SK-N-SH (cell line): ENCODE measurements at regions not wholly inside any gene's neighbourhood (a gene's known extent, or its start where the extent isn't known, plus 50 kb on each side); places are given as distances from the start of the nearest gene placed in this dataset.

Experiments
- EZH2phosphoT487 ChIP-seq: fragments of 200-600 bp; sonication (generic); IDR thresholded peaks from 2 replicates; pipeline ENCODE4 v1.6.1; 2017; ENCODE audit warnings: low read depth, mixed run types, mild to moderate bottlenecking, antibody characterized with exemption, moderate library complexity, borderline replicate concordance
- GABPA ChIP-seq: IDR thresholded peaks from 2 replicates; pipeline ENCODE4 v1.4.0; 2012; ENCODE audit warnings: low read depth, mild to moderate bottlenecking
- GATA2 ChIP-seq: sonication (generic); formaldehyde crosslinking; IDR thresholded peaks from 2 replicates; pipeline ENCODE4 v1.5.0; 2020; ENCODE audit warnings: mild to moderate bottlenecking, missing genetic modification reagents
- MXI1 ChIP-seq: IDR thresholded peaks from 2 replicates; pipeline ENCODE4 v1.6.1; 2012; ENCODE audit warnings: mild to moderate bottlenecking, low read depth, low read length, improper control_type of control experiment
- RCOR1 ChIP-seq: fragments of 150-350 bp; IDR thresholded peaks from 2 replicates; pipeline ENCODE4 v1.6.1; 2017; ENCODE audit warnings: antibody characterized with exemption, low read length
- SIN3A ChIP-seq: IDR thresholded peaks from 2 replicates; pipeline ENCODE4 v1.6.1; 2012; ENCODE audit warnings: low read depth, mild to moderate bottlenecking, low read length, moderate library complexity, borderline replicate concordance
- YY1 ChIP-seq: IDR thresholded peaks from 2 replicates; pipeline ENCODE4 v1.4.0; 2012; ENCODE audit warnings: low read depth, mild to moderate bottlenecking
- TF ChIP-seq, protein P1 (sequence below): fragments of 200-600 bp; sonication (generic); IDR thresholded peaks from 2 replicates; pipeline ENCODE4 v1.6.1; 2017; ENCODE audit warnings: antibody characterized with exemption, mild to moderate bottlenecking, moderate library complexity
- TF ChIP-seq, protein P2 (sequence below): fragments of 150-350 bp; IDR thresholded peaks from 2 replicates; pipeline ENCODE4 v1.6.1; 2017; ENCODE audit warnings: antibody characterized with exemption, low read length, low read depth, borderline replicate concordance
- TF ChIP-seq, protein P3 (sequence below): IDR thresholded peaks from 2 replicates; pipeline ENCODE4 v1.6.1; 2012; ENCODE audit warnings: mild to moderate bottlenecking, low read depth, low read length, moderate library complexity
- TF ChIP-seq, protein P4 (sequence below): IDR thresholded peaks from 2 replicates; pipeline ENCODE4 v1.4.0; 2012; ENCODE audit warnings: low read depth
- TF ChIP-seq, protein P5 (sequence below): IDR thresholded peaks from 2 replicates; pipeline ENCODE4 v1.4.0; 2012; ENCODE audit warnings: low read depth, borderline replicate concordance
- TF ChIP-seq, protein P6 (sequence below): IDR thresholded peaks from 2 replicates; pipeline ENCODE4 v1.4.0; 2012; ENCODE audit warnings: low read depth, borderline replicate concordance

DNA sequence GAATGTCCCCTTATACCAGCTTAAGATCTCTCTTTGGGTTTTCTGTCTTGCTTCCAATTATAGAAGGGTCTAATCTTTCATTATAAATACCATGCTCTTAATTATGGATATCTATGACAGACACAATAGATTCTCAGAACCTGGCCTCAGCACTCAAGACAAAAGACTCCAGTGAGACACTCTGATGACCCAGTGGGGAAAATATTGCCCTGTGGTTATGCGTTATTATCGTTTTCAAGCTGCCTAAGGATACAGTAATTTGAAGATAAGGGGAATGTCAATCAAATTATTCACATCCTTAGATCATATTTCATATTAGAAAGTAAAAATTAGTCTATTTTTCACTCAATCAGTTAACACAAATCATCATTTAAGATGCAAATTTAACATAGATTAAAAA, 748.8 kb downstream of the XPNPEP1 start:
- no peak for TF ChIP-seq EZH2phosphoT487
- TF ChIP-seq, protein P1, sequence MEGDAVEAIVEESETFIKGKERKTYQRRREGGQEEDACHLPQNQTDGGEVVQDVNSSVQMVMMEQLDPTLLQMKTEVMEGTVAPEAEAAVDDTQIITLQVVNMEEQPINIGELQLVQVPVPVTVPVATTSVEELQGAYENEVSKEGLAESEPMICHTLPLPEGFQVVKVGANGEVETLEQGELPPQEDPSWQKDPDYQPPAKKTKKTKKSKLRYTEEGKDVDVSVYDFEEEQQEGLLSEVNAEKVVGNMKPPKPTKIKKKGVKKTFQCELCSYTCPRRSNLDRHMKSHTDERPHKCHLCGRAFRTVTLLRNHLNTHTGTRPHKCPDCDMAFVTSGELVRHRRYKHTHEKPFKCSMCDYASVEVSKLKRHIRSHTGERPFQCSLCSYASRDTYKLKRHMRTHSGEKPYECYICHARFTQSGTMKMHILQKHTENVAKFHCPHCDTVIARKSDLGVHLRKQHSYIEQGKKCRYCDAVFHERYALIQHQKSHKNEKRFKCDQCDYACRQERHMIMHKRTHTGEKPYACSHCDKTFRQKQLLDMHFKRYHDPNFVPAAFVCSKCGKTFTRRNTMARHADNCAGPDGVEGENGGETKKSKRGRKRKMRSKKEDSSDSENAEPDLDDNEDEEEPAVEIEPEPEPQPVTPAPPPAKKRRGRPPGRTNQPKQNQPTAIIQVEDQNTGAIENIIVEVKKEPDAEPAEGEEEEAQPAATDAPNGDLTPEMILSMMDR, result no peak
- no peak for TF ChIP-seq GABPA
- TF ChIP-seq, protein P2, sequence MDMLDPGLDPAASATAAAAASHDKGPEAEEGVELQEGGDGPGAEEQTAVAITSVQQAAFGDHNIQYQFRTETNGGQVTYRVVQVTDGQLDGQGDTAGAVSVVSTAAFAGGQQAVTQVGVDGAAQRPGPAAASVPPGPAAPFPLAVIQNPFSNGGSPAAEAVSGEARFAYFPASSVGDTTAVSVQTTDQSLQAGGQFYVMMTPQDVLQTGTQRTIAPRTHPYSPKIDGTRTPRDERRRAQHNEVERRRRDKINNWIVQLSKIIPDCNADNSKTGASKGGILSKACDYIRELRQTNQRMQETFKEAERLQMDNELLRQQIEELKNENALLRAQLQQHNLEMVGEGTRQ, result no peak
- TF ChIP-seq SIN3A, result no peak
- TF ChIP-seq, protein P3, sequence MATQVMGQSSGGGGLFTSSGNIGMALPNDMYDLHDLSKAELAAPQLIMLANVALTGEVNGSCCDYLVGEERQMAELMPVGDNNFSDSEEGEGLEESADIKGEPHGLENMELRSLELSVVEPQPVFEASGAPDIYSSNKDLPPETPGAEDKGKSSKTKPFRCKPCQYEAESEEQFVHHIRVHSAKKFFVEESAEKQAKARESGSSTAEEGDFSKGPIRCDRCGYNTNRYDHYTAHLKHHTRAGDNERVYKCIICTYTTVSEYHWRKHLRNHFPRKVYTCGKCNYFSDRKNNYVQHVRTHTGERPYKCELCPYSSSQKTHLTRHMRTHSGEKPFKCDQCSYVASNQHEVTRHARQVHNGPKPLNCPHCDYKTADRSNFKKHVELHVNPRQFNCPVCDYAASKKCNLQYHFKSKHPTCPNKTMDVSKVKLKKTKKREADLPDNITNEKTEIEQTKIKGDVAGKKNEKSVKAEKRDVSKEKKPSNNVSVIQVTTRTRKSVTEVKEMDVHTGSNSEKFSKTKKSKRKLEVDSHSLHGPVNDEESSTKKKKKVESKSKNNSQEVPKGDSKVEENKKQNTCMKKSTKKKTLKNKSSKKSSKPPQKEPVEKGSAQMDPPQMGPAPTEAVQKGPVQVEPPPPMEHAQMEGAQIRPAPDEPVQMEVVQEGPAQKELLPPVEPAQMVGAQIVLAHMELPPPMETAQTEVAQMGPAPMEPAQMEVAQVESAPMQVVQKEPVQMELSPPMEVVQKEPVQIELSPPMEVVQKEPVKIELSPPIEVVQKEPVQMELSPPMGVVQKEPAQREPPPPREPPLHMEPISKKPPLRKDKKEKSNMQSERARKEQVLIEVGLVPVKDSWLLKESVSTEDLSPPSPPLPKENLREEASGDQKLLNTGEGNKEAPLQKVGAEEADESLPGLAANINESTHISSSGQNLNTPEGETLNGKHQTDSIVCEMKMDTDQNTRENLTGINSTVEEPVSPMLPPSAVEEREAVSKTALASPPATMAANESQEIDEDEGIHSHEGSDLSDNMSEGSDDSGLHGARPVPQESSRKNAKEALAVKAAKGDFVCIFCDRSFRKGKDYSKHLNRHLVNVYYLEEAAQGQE, result no peak
- no peak for TF ChIP-seq RCOR1
- TF ChIP-seq, protein P4, sequence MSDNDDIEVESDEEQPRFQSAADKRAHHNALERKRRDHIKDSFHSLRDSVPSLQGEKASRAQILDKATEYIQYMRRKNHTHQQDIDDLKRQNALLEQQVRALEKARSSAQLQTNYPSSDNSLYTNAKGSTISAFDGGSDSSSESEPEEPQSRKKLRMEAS, result no peak
- TF ChIP-seq GATA2, result no peak
- no peak for TF ChIP-seq MXI1
- TF ChIP-seq, protein P5, sequence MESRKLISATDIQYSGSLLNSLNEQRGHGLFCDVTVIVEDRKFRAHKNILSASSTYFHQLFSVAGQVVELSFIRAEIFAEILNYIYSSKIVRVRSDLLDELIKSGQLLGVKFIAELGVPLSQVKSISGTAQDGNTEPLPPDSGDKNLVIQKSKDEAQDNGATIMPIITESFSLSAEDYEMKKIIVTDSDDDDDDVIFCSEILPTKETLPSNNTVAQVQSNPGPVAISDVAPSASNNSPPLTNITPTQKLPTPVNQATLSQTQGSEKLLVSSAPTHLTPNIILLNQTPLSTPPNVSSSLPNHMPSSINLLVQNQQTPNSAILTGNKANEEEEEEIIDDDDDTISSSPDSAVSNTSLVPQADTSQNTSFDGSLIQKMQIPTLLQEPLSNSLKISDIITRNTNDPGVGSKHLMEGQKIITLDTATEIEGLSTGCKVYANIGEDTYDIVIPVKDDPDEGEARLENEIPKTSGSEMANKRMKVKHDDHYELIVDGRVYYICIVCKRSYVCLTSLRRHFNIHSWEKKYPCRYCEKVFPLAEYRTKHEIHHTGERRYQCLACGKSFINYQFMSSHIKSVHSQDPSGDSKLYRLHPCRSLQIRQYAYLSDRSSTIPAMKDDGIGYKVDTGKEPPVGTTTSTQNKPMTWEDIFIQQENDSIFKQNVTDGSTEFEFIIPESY, result no peak
- TF ChIP-seq YY1, result no peak
- TF ChIP-seq, protein P6, sequence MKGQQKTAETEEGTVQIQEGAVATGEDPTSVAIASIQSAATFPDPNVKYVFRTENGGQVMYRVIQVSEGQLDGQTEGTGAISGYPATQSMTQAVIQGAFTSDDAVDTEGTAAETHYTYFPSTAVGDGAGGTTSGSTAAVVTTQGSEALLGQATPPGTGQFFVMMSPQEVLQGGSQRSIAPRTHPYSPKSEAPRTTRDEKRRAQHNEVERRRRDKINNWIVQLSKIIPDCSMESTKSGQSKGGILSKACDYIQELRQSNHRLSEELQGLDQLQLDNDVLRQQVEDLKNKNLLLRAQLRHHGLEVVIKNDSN, result no peak
